ENCODE measurements at regions not wholly inside any gene's neighbourhood (a gene's known extent, or its start where the extent isn't known, plus 50 kb on each side); places are given as distances from the start of the nearest gene placed in this dataset.

- TF ChIP-seq CSDE1 (IDR thresholded peaks at IDR 0.05) (no peak), ZNF133 (CRISPR knock-in tag; IDR thresholded peaks at IDR 0.05) (no peak), YY1 (IDR thresholded peaks at IDR 0.05; ENCODE audit: borderline replicate concordance in 1 of 3, control insufficient read depth in 1 of 3, extremely low read depth in 1 of 3, insufficient read depth in 3 of 3, insufficient read length in 1 of 3, insufficient replicate concordance in 2 of 3, low read depth in 1 of 3, low read length in 2 of 3) (no peak), SREBF1 (IDR thresholded peaks at IDR 0.05; ENCODE audit: borderline replicate concordance, low read depth, low read length) (no peak), EZH2 (IDR thresholded peaks at IDR 0.05; ENCODE audit: borderline replicate concordance, low read depth, low read length) (no peak), BCOR (IDR thresholded peaks at IDR 0.05) (no peak), SPI1 (IDR thresholded peaks at IDR 0.05; ENCODE audit: borderline replicate concordance, low read depth, low read length) (no peak), RFX5 (IDR thresholded peaks at IDR 0.05; ENCODE audit: low read depth, low read length) (no peak), SAFB (IDR thresholded peaks at IDR 0.05; ENCODE audit: borderline replicate concordance, low read depth, low read length) (no peak), MBD2 (IDR thresholded peaks at IDR 0.05; ENCODE audit: borderline replicate concordance, low read depth) (no peak), ZNF224 (CRISPR knock-in tag; IDR thresholded peaks at IDR 0.05) (no peak), CBFA2T2 (conservative IDR thresholded peaks at IDR 0.05) (no peak), HEY1 (CRISPR knock-in tag; IDR thresholded peaks at IDR 0.05; ENCODE audit: borderline replicate concordance) (no peak)
- TF ChIP-seq, protein P1, sequence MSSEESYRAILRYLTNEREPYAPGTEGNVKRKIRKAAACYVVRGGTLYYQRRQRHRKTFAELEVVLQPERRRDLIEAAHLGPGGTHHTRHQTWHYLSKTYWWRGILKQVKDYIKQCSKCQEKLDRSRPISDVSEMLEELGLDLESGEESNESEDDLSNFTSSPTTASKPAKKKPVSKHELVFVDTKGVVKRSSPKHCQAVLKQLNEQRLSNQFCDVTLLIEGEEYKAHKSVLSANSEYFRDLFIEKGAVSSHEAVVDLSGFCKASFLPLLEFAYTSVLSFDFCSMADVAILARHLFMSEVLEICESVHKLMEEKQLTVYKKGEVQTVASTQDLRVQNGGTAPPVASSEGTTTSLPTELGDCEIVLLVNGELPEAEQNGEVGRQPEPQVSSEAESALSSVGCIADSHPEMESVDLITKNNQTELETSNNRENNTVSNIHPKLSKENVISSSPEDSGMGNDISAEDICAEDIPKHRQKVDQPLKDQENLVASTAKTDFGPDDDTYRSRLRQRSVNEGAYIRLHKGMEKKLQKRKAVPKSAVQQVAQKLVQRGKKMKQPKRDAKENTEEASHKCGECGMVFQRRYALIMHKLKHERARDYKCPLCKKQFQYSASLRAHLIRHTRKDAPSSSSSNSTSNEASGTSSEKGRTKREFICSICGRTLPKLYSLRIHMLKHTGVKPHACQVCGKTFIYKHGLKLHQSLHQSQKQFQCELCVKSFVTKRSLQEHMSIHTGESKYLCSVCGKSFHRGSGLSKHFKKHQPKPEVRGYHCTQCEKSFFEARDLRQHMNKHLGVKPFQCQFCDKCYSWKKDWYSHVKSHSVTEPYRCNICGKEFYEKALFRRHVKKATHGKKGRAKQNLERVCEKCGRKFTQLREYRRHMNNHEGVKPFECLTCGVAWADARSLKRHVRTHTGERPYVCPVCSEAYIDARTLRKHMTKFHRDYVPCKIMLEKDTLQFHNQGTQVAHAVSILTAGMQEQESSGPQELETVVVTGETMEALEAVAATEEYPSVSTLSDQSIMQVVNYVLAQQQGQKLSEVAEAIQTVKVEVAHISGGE (CRISPR knock-in tag; IDR thresholded peaks at IDR 0.05), result no peak
- Histone ChIP-seq H3K4me2 (ENCODE audit: insufficient read depth, low read length) (no peak overlapping the region), H3K4me3 (no peak overlapping the region), H3K79me2 (ENCODE audit: control insufficient read depth, insufficient read depth, low read length) (no peaks in the 10 kb centered on the region), H2AFZ (ENCODE audit: low read depth, low read length) (no peak overlapping the region), H3K27ac (ENCODE audit: extremely low read depth, low read depth, low read length) (no peak overlapping the region), H4K20me1 (replicated peaks; ENCODE audit: control insufficient read depth, insufficient read depth, low read length) (no peaks in the 10 kb centered on the region), H3K36me3 (ENCODE audit: control insufficient read depth, insufficient read depth, low read length) (no peaks in the 10 kb centered on the region), H3K27me3 (ENCODE audit: control insufficient read depth in 2 of 2, insufficient read depth in 2 of 2, low read length in 2 of 2) (no peaks in the 10 kb centered on the region), H3K9ac (ENCODE audit: insufficient read depth in 1 of 2, low read depth in 2 of 2, low read length in 2 of 2) (no peak overlapping the region), H3K9me3 (replicated peaks; ENCODE audit: control insufficient read depth, insufficient read depth, low read depth, low read length) (no peaks in the 10 kb centered on the region), H3K4me1 (replicated peaks in 1 of 2; ENCODE audit: control insufficient read depth in 2 of 2, insufficient read depth in 2 of 2, low read length in 2 of 2) (no peaks in the 10 kb centered on the region), H3K9me1 (ENCODE audit: control insufficient read depth, insufficient read depth, low read length) (no peaks in the 10 kb centered on the region)
- ATAC-seq (no peak), DNase-seq (ENCODE audit: extremely low read depth in 1 of 4, low spot score in 3 of 4) (no peak), FAIRE-seq (no peak)
- intact Hi-C loops (cut with micrococcal nuclease) (no loop called here), in situ Hi-C loops (cut with MboI) (no loop called here)
- ChIA-PET CTCF (ENCODE audit: low intra/inter-chr PET ratio) (no interaction called here), POLR2A (no interaction called here)
- BruUV-seq (replicated peaks), result no TSS peak
- WGBS (ENCODE audit: insufficient coverage, low coverage, missing lambda C conversion rate), result 0% methylated on average over 2 of the region's 2 CpGs
Observed at GRCh38 chr9:20286154-20286700, 336.1 kb downstream of the MLLT3 start.
